CD4-positive, CD25-positive, alpha-beta regulatory T cell (primary cell): ENCODE measurements at regions not wholly inside any gene's neighbourhood (a gene's known extent, or its start where the extent isn't known, plus 50 kb on each side); places are given as distances from the start of the nearest gene placed in this dataset.
A peak's percentile ranks its signal among the peaks of the same experiment; 100 is the strongest.

ENCODE experiments used
- ATAC-seq, 2 donors: fragments of 150-1000 bp; cut with Tn5 transposase; one replicate each; pipeline ENCODE4 v1.10.0; 2021; ENCODE audit warnings: low read depth in 2 of 2, moderate number of reproducible peaks in 2 of 2, moderate library complexity in 1 of 2
- DNase-seq, 3 donors: peaks; one replicate each; pipeline versions ENCODE4 v3.0.0 to v3.0.0-alpha.2; 2012 to 2022; ENCODE audit warnings: mixed read lengths in 1 of 3
- H3K27ac ChIP-seq: one replicate; pipeline ENCODE4 v1.7.0; 2013; ENCODE audit warnings: mild to moderate bottlenecking, low read length; ENCODE audit not compliant: insufficient read depth, poor library complexity, severe bottlenecking
- H3K27me3 ChIP-seq: one replicate; pipeline ENCODE4 v1.7.0; 2013; ENCODE audit warnings: low read length; ENCODE audit not compliant: control insufficient read depth, insufficient read depth
- H3K36me3 ChIP-seq: one replicate; pipeline ENCODE4 v1.7.0; 2013; ENCODE audit warnings: mild to moderate bottlenecking, low read length, moderate library complexity; ENCODE audit not compliant: control insufficient read depth, insufficient read depth
- H3K4me1 ChIP-seq: 2 replicates; pipeline ENCODE4 v1.7.0; 2013; ENCODE audit warnings: mild to moderate bottlenecking, low read length; ENCODE audit not compliant: insufficient read depth, control insufficient read depth, poor library complexity, severe bottlenecking
- H3K4me3 ChIP-seq: one replicate; pipeline ENCODE4 v1.7.0; 2013; ENCODE audit warnings: low read depth, mild to moderate bottlenecking, low read length, moderate library complexity
- H3K9me3 ChIP-seq, 2 experiments: 1 replicate in 1 of 2; 2 replicates in 1 of 2; pipeline ENCODE4 v1.7.0; 2013; ENCODE audit warnings: low read length in 2 of 2, mild to moderate bottlenecking in 1 of 2, moderate library complexity in 1 of 2; ENCODE audit not compliant: control insufficient read depth in 2 of 2
- H3K27ac Mint-ChIP-seq, 3 donors: one replicate each; pipeline ENCODE4 v1.8.0; 2020 to 2022; ENCODE audit warnings: mild to moderate bottlenecking in 3 of 3, mixed read lengths in 3 of 3, moderate library complexity in 2 of 3
- H3K27me3 Mint-ChIP-seq: one replicate; pipeline ENCODE4 v1.8.0; 2022; ENCODE audit warnings: mild to moderate bottlenecking, mixed read lengths
- H3K36me3 Mint-ChIP-seq: one replicate; pipeline ENCODE4 v1.8.0; 2020; ENCODE audit warnings: mixed read lengths
- H3K4me1 Mint-ChIP-seq, 4 donors: one replicate each; pipeline ENCODE4 v1.8.0; 2020 to 2022; ENCODE audit warnings: mixed read lengths in 4 of 4, mild to moderate bottlenecking in 1 of 4
- H3K4me3 Mint-ChIP-seq, 4 donors: one replicate each; pipeline ENCODE4 v1.8.0; 2020 to 2022; ENCODE audit warnings: mild to moderate bottlenecking in 4 of 4, mixed read lengths in 4 of 4, moderate library complexity in 3 of 4
- H3K9me3 Mint-ChIP-seq, 7 donors: one replicate each; pipeline ENCODE4 v1.8.0; 2020 to 2022; ENCODE audit warnings: mixed read lengths in 7 of 7, mild to moderate bottlenecking in 3 of 7, moderate library complexity in 2 of 7

DNA sequence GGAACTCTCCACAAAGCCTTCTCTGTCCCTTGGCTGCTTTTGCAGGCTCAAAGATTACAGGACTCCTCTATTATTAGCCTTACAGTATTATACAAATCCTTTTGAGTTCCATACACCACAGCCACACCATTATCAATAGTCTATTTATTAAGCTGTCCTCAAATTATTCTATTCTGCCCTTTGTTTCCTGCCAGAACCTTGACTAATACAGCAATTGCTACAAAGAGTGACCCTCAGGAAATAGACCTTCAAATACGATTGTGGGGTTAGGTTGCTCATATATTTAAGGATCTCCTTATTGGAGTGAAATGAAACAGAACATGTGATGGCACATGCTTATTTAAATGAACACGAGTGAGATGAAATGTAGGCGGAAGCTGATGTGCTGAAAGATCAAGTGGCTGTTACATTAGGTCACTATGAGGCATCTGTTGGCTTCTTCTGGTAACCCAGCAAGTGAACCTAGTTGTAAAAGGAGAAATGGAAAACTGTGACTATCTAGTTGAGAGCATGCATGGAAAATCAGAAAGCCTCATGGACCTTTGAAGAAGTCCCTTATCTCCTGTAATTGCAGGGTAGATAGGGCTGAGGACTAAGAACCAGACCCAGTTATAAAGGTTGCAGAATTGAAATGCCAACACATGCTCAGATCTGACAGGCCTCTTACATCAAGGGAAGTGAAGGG, 75.5 kb downstream of the AVPR1A start:
- ATAC-seq (no peak), DNase-seq (no peak)
- no peaks in the 10 kb centered on the region for H3K4me1 Mint-ChIP-seq

DNA sequence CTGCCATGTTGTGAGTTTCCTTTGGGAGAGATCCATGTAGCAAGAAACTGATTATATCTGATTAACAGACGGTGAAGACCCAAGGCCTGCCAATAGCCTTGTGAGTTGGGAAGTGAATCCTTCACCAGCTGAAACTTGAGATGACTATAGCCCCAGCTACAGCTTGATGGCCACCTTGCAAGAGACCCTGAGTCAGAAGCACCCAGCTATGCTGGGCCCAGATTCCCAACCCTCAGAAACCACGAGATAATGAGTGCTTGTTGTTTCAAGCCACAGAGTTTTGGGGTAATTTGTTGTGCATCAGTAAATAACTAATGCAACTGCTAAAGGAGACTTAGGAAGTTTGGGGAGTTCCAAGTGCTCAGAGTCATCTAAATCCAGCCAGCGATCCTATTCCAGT, 80.3 kb downstream of the AVPR1A start:
- DNase-seq (no peak), ATAC-seq (no peak)
- Mint-ChIP-seq H3K36me3 (no peaks in the 10 kb centered on the region), H3K27ac (no peak overlapping the region), H3K4me3 (no peak overlapping the region), H3K4me1 (no peaks in the 10 kb centered on the region), H3K27me3 (no peaks in the 10 kb centered on the region), H3K9me3 (peaks cover 0 to 2% (median 0%) of the 10 kb centered on the region in 7 donors)
- Histone ChIP-seq H3K9me3 (no peaks in the 10 kb centered on the region), H3K4me3 (no peak overlapping the region), H3K27me3 (no peaks in the 10 kb centered on the region), H3K36me3 (no peaks in the 10 kb centered on the region), H3K4me1 (no peaks in the 10 kb centered on the region), H3K27ac (no peak overlapping the region)

More for the DNA sequence above, 75.5 kb downstream of the AVPR1A start:
- Mint-ChIP-seq H3K36me3 (no peaks in the 10 kb centered on the region), H3K4me3 (no peak overlapping the region), H3K27me3 (no peaks in the 10 kb centered on the region), H3K9me3 (peaks cover 0 to 2% (median 0%) of the 10 kb centered on the region in 7 donors), H3K27ac (no peak overlapping the region)
- Histone ChIP-seq H3K27me3 (no peaks in the 10 kb centered on the region), H3K4me3 (no peak overlapping the region), H3K9me3 (no peaks in the 10 kb centered on the region), H3K4me1 (no peaks in the 10 kb centered on the region), H3K27ac (no peak overlapping the region), H3K36me3 (no peaks in the 10 kb centered on the region)

DNA sequence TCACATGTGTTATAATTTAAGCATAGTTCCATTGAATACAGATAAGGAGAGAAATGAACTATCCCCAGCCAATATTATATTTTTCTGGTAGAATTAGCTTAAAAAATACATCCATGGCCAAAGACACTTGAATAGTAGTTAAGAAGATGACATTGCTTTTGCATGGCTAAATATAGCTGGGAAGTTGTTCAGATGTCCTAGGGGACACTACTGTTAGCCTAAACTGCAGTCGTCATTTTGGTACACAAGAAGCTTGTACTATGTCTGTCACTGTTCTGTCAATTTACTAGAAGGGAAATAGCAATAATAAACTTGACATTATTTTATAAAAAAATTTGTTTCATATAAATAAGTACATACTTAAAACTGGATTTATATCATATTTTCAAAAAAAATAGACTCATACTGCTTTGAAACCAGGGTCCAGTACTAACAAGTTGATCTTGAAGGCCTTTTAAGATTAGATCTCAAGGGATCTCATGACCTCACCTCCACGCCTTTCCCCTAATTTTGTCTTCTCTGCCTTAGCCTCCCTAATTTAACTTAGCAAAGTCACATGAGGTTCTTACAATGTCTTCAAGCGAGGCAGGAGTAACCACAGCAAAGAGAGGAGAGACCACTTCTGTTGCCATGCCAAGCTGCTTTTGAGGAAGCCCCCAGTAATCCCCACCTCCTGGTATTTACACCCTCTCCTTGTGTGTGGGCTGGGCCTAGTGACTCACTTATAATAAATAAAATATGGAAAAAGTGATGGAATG, 81.0 kb downstream of the AVPR1A start:
- Histone ChIP-seq H3K27me3 (no peaks in the 10 kb centered on the region), H3K4me3 (no peak overlapping the region), H3K27ac (no peak overlapping the region), H3K36me3 (no peaks in the 10 kb centered on the region), H3K4me1 (no peaks in the 10 kb centered on the region), H3K9me3 (no peaks in the 10 kb centered on the region)
- no peak overlapping the region for H3K4me3 Mint-ChIP-seq
- H3K4me1 Mint-ChIP-seq, result no peaks in the 10 kb centered on the region
- H3K27me3 Mint-ChIP-seq, result no peaks in the 10 kb centered on the region
- peaks cover 0 to 2% (median 0%) of the 10 kb centered on the region in 7 donors for H3K9me3 Mint-ChIP-seq
- H3K27ac Mint-ChIP-seq, result no peak overlapping the region
- no peak for ATAC-seq
- DNase-seq, result no peak
- no peaks in the 10 kb centered on the region for H3K36me3 Mint-ChIP-seq

DNA sequence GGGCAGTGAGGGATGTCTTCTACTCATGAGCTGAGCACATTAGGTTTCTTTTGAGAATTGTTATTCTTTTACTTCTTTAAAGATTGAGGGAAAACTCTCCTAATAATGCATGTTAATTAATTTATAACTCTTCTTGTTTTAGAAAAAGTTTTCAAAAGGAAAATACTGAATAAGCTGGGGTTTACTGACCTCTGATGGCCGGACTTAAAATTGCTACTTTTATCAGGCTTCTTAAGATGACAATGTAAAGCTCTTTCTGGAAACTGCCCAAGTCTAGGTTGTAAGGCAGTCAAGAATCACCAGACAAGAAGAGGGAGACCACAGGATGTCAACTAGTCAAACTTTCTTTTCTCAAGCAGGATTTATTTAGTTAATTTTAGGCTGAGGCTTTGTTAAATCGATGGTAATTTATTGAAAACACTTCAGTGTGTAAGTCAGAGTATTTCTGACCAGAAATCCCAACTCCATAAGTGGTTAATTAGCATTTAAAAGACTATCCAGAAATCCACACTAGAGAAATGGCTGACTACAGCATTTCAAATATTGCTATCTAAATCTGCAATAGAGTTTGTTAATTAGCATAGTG, 82.1 kb downstream of the AVPR1A start:
- H3K27me3 ChIP-seq, result no peaks in the 10 kb centered on the region
- no peak overlapping the region for H3K27ac ChIP-seq
- H3K9me3 ChIP-seq, result no peaks in the 10 kb centered on the region
- DNase-seq, result peak in 1 of 3 donors; percentile 27
- Mint-ChIP-seq H3K4me3 (no peak overlapping the region), H3K36me3 (no peaks in the 10 kb centered on the region), H3K27me3 (no peaks in the 10 kb centered on the region), H3K9me3 (peaks cover 0 to 2% (median 0%) of the 10 kb centered on the region in 7 donors), H3K4me1 (no peaks in the 10 kb centered on the region), H3K27ac (no peak overlapping the region)
- no peak overlapping the region for H3K4me3 ChIP-seq
- ATAC-seq, result no peak
- H3K4me1 ChIP-seq, result no peaks in the 10 kb centered on the region
- H3K36me3 ChIP-seq, result no peaks in the 10 kb centered on the region

DNA sequence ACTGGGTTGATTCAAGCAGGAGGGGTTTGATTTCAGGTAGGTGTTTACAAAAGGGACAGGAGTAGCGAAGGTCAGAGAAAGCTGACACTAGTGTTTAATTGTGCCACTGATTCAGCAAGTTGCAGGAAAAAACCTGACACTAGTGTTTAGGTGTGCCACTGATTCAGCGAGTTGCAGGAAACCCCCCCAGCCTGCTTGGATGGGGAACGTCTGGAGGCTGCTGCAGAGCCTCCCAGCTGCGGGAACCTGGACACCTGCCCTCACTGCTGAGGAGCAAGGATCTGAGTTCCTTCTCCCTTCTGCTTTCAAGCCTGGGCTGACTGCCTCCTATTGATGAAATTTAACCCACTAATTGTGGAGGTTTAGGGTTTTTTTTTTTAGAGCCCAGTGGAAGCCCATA, 84.2 kb downstream of the AVPR1A start:
- no peaks in the 10 kb centered on the region for H3K36me3 ChIP-seq
- ATAC-seq (no peak), DNase-seq (no peak)
- no peaks in the 10 kb centered on the region for H3K27me3 ChIP-seq
- no peak overlapping the region for H3K27ac ChIP-seq
- no peaks in the 10 kb centered on the region for H3K4me1 ChIP-seq
- Mint-ChIP-seq H3K4me3 (no peak overlapping the region), H3K9me3 (peaks cover 0 to 2% (median 0%) of the 10 kb centered on the region in 7 donors), H3K4me1 (no peaks in the 10 kb centered on the region), H3K27me3 (no peaks in the 10 kb centered on the region), H3K27ac (no peak overlapping the region), H3K36me3 (no peaks in the 10 kb centered on the region)
- H3K9me3 ChIP-seq, result no peaks in the 10 kb centered on the region
- no peak overlapping the region for H3K4me3 ChIP-seq

DNA sequence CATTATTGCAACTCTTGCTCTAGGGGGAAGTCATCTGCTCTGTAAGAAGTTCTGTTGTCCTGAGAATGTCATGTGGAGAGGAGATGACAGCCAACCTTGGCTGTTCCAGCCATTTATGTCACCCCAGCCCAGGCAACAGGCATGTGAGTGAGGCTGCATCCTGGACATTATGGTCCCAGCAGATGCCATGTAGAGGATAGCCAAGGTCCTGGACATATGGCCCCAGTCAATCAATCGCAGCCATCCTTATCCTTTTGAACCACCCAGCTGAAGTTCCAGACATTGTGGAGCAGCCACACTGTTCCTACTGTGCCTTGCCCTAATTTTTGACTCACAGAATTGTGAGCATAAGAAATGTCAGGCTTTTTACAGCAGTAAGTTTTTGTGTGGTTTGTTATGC, 84.9 kb downstream of the AVPR1A start:
- H3K9me3 ChIP-seq, result no peaks in the 10 kb centered on the region
- no peaks in the 10 kb centered on the region for H3K36me3 ChIP-seq
- Mint-ChIP-seq H3K36me3 (no peaks in the 10 kb centered on the region), H3K27me3 (no peaks in the 10 kb centered on the region), H3K9me3 (peaks cover 0 to 2% (median 0%) of the 10 kb centered on the region in 7 donors), H3K4me3 (no peak overlapping the region), H3K4me1 (no peaks in the 10 kb centered on the region), H3K27ac (no peak overlapping the region)
- no peak for DNase-seq
- no peaks in the 10 kb centered on the region for H3K27me3 ChIP-seq
- H3K4me1 ChIP-seq, result no peaks in the 10 kb centered on the region
- no peak for ATAC-seq
- no peak overlapping the region for H3K27ac ChIP-seq
- H3K4me3 ChIP-seq, result no peak overlapping the region

DNA sequence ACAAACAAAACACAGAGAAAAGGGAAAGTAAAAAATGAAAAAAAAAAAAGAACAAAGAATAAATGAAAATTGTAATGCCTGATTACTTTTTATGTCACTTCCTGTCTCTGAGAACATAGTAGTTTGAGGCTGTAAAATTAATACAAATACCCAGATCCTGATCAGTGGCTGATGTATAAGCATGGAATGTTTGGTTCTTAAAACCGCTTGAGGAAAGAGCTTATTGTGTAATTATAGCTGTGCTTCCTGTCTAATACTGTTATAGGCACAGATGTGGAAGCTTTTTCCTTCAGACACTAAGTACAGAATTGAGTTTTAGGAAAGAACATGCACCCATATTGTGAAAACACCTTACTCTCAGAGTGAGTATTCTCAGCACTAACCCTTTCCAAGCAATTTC, 86.9 kb downstream of the AVPR1A start:
- DNase-seq, result no peak
- H3K4me1 ChIP-seq, result no peaks in the 10 kb centered on the region
- no peaks in the 10 kb centered on the region for H3K9me3 ChIP-seq
- H3K27ac Mint-ChIP-seq, result no peak overlapping the region
- H3K27me3 ChIP-seq, result no peaks in the 10 kb centered on the region
- H3K4me3 ChIP-seq, result no peak overlapping the region
- H3K27me3 Mint-ChIP-seq, result no peaks in the 10 kb centered on the region
- no peak overlapping the region for H3K4me3 Mint-ChIP-seq
- no peaks in the 10 kb centered on the region for H3K36me3 Mint-ChIP-seq
- H3K36me3 ChIP-seq, result no peaks in the 10 kb centered on the region
- peaks cover 0 to 2% (median 0%) of the 10 kb centered on the region in 7 donors for H3K9me3 Mint-ChIP-seq
- H3K4me1 Mint-ChIP-seq, result no peaks in the 10 kb centered on the region
- ATAC-seq, result no peak
- no peak overlapping the region for H3K27ac ChIP-seq
